NCI-H2227 treated with DMSO at 0.1 percent for 48 hours (cell line): ENCODE measurements at regions not wholly inside any gene's neighbourhood (a gene's known extent, or its start where the extent isn't known, plus 50 kb on each side); places are given as distances from the start of the nearest gene placed in this dataset.
A peak's percentile ranks its signal among the peaks of the same experiment; 100 is the strongest.

Experiments used
- DNase-seq: peaks from one replicate; lab custom pipeline; 2025; lab: John Stamatoyannopoulos, UW

DNA sequence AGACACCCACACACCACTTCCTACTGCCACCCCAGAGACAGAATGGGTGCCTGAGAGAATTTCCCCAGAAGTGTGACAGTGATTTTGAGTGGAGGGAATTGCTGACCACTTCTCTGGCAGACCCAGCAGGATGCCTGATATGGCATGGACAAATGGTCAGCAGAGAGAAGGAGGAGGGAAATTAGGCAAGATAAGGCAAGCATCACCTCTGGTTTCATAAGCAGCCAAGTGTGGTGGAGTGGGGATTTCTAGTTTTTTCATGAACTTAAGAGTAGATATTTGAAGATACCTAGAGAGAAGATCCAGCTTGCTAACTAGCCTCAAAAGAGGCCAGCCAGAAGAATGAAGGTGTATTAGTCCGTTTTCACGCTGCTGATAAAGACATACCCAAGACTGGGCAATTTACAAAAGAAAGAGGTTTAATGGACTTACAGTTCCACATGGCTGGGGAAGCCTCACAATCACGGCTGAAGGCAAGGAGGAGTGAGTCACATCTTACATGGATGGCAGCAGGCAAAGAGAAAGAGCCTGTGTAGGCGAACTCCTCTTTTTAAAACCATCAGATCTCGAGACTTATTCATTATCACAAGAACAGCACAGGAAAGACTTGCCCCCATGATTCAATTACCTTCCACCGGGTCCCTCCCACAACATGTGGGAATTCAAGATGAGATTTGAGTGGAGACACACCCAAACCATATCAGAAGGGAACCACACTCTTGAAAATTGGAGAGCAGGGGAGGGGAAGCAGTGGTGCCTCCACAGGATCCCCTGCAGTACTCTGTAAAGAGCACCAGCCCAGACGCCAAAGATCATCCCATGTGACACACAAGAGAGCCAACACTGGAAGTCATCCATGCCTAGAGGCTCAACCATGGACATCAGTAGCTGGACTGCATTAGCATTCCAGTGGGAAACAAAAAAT, 64.2 kb downstream of the RBM43 start:
- no peak for DNase-seq

DNA sequence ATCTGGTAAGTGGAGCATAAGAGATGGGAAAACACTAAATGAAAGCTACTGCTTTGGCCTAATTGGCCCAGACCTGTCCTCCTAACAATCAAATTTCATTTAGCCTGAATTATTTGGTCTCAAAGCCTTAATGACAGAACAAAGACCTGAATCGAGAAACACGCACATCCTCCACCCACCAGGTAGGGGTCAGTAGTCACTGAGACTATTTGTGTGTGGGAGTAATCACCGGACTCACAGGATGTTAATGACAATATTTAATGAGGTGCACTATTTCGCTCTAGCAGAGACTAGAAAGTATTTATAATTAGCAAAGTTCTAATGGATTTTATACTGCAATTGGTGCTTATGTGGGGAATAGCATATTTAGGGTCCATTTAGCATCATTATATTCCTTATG, 68.1 kb downstream of the RBM43 start:
- no peak for DNase-seq

DNA sequence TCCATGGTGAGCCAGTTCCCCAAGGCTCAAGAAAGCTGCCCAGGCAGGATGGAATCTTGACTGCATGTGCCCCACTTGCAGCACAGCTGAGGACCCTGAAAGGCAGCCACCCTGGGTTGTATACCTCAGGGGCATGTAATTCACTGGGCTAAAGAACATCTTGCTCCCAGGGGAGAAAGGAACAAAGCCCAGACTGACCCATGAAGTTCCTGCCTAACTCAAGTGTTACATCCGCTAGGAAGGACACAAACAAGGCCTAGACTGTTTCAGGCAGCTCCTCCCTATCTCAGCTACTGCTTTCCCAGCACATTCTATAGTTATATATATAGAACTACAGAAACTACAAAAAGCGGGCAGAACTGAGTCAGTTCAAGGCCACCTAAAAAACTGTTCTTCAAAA, 69.0 kb downstream of the RBM43 start:
- no peak for DNase-seq

GRCh38 chr2:151191001-151191400, 70.7 kb downstream of the RBM43 start:
- no peak for DNase-seq

DNA sequence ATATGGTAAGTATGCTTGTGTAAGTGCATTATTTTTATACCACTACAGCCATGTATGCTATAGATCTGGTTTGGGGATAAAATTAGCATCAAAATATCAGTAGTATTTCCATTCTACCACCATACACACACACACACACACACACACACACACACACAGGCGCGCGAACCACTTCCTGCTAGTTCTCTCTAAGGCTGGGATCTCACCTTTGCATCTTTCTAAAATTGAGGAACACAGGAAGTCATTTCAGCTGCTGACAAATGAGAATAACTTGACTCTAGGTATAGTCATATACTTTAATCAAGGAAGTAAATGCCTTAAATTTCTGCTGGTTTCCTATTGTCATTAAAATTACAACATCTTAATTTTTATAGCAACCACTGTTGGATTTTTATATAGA, 72.5 kb downstream of the RBM43 start:
- no peak for DNase-seq

DNA sequence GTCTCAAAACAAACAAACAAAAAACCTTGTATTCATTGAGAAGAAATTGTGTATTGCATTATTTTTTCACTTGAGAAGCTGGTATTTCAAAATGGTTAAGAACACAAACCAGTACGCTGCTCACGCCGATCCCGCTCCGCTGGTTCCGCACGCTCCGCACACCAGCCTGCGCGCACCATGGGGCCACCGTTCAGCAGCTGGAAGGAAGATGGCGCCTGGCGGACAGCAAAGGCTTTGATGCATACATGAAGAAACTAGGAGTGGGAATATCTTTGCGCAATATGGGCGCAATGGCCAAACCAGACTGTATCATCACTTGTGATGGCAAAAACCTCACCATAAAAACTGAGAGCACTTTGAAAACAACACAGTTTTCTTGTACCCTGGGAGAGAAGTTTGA, 75.7 kb downstream of the RBM43 start:
- DNase-seq = no peak

GRCh38 chr2:151182899-151183809, 78.5 kb downstream of the RBM43 start:
- DNase-seq = peak; percentile 87

GRCh38 chr2:151182396-151182795, 79.3 kb downstream of the RBM43 start:
- no peak for DNase-seq

- peak; percentile 68 for DNase-seq
These were observed 80.1 kb downstream of the RBM43 start for GRCh38 chr2:151181524-151181923.

GRCh38 chr2:151180123-151180522, 81.5 kb downstream of the RBM43 start:
- no peak for DNase-seq

- DNase-seq = no peak
These were observed 83.5 kb downstream of the RBM43 start for GRCh38 chr2:151178207-151178606.

GRCh38 chr2:151177756-151178155, 83.9 kb downstream of the RBM43 start:
- no peak for DNase-seq

DNA sequence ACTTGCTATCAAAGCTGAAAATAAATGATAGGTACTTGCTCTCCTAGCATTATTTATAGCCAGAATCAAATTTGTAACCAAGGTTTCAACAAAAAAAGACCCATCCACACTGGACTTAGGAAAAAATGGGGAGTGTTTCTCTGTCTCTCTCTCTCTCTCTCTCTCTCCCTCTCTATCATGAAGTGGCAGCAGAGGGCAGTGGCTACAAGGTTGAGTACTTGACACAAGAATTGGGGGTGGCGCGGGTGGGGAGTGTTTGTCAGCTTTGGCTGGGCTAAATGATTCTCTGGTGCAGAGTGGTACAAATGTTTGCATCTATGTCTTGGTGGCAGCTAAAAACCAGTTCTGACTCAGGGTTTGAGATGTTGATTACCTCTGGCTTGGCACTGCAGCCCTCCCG, 85.0 kb downstream of the RBM43 start:
- DNase-seq = no peak

- no peak for DNase-seq
These were observed 85.8 kb downstream of the RBM43 start for GRCh38 chr2:151175864-151176263.

DNA sequence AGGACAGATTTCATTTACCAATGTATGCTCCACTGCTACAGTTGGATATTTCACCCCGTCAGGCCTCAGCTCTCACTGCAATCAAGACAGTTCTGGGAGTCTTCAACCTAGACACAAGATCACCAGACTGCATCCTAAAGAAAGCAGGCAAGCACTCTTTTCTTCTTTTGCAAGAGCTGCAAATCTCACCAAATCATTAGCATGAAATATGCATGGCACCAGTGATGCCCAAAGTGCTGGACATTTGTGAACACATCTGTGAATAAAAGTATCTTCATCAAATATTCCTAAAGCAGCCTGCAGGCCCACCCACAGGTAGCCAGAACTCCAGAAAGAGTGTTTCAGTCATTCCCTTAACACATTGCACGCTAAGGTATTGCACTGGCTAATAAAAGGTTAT, 87.5 kb downstream of the RBM43 start:
- DNase-seq = no peak

DNA sequence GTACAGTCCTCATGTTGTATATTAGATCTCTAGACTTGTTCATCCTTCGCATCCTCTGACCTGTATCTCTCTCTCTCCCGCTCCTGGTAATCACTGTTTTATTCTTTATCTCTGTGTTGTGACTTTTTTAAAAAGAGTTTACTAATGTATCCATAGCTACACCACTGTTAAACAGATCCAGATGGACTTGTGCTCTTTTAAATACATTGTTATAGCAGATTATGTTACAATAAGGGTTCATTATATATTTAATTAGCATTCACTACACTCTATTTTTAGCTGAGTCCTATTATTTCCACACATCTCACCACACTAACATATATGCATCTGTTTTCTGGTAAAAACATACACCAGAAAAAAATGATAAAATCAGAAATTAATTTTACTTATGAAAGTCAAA, 90.5 kb downstream of the RBM43 start:
- no peak for DNase-seq

DNA sequence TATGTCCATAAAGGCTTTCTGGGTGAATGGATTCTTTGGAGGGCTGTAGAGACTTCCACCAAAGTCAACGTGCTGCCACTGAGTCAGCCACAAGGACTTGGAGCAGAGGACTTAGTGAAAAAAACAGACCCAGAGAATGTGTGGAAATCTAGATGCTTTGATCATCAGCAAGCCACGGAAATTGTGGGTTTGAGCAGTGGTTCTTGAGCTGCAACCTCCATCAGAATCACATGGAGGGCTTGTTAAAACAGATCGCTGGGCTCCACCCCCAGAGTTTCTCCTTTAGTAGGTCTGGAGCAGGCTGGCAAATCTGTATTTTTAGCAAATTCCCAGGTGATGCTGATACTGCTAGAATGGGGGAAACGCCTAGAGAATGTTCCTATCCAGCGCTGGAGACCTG, 95.3 kb downstream of the RBM43 start:
- no peak for DNase-seq

GRCh38 chr2:151165105-151165684, 96.5 kb downstream of the RBM43 start:
- DNase-seq = peak; percentile 56

DNA sequence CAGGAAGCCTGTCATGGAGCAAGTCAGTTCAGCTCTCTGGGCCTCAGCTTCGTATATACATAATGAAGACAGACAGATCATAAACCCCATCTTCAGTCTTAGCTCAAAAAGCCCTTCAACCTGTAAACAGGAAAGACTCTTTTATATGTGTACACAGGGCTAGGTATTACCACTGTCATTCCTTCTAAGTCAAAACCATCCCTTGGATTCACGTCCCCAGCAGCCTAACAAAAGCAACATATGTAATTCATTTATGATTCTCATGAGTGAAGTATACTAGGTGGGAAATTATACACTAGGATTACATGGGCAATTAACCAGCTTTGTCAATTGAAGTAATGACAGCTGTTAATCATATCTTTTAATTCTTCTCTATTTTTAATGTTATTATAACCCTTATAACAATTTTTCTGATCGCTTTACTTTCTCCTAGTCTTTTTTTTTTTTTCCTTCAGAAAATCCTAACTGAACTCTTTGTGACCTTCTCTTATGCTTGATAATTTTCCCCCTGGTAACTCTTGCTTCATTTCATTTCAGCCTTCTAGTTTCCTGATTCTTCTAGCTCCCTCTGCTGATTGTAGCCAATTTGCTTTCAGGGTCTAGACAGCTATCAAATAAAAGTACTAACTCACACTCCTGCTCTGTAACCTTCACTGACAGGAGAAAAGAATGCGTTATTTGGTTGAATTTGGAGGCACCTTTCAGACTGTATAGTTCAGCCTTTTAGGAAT, 99.7 kb downstream of the RBM43 start:
- DNase-seq = peak; percentile 56

- DNase-seq = no peak
These were observed 102.5 kb downstream of the RBM43 start for GRCh38 chr2:151159109-151159662.

DNA sequence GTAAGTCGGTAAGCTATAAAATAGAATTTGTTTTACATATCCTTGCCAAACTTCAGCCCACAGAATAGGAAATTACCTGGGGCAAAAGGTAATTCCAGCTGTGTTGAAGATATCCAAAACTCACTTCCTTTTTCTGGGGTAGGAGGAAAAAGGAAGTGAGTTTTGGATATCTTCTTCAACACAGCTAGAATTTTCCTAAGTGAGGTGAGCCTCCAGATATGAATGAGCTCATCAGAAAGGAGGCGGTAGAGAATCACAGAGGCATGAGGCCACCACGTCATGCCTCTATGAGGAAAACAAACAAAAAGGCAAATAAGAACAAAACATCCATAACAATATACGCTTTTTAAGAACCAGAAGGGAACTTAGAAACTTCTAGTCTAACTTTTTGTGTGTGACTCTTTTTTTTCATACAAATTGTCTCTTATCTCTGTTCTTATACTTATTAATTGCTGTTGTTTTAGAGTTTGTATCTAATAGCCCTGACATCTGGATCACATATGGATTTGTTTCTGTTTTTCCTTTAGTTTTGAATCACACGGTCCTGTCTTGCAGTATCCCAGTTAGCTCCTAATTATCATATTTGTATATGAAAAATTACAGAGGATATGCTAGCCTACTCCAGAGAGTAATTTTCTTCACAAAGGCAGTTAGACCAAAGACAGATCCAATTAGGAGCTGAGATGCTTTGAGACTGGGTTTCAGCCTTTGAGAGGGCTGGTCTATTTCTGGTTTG, 104.5 kb downstream of the RBM43 start:
- no peak for DNase-seq
